GM12892 (cell line): ENCODE measurements at regions not wholly inside any gene's neighbourhood (a gene's known extent, or its start where the extent isn't known, plus 50 kb on each side); places are given as distances from the start of the nearest gene placed in this dataset.

ENCODE experiments used
- POLR2A ChIP-seq: IDR thresholded peaks from 2 replicates; pipeline ENCODE4 v1.6.1; 2011; ENCODE audit warnings: low read depth, low read length, control low read depth
- POLR2AphosphoS5 ChIP-seq: IDR thresholded peaks from 2 replicates; pipeline ENCODE4 v1.6.1; 2011; ENCODE audit warnings: low read depth, low read length, control low read depth

DNA sequence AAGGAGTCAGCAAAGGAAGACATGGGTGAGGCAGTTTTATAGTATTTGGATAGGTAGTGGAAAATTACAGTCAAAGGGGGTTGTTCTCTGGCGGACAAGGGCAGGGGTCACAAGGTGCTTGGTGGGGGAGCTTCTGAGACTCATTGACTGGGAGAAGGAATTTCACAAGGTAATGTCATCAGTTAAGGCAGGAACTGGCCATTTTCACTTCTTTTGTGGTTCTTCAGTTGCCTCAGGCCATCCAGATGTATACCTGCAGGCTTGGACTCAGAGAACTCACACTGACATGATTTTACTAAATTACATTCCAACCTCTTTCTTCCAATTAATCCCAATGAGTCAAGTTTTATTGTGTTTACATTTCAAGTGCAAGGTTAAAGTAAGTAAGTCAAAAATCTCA lies 240.5 kb upstream of the API5 start:
- TF ChIP-seq POLR2AphosphoS5 (no peak), POLR2A (no peak)
